Sigmoid colon (tissue), 3 donors: ENCODE measurements at regions not wholly inside any gene's neighbourhood (a gene's known extent, or its start where the extent isn't known, plus 50 kb on each side); places are given as distances from the start of the nearest gene placed in this dataset.

Experiments
- POLR2A ChIP-seq, 2 donors: fragments of 450-650 bp; IDR thresholded peaks; one replicate each; pipeline ENCODE4 v1.6.1; 2016; ENCODE audit warnings: antibody characterized with exemption in 2 of 2, mild to moderate bottlenecking in 2 of 2, moderate library complexity in 2 of 2
- TF ChIP-seq, protein P1 (sequence below), 4 experiments: fragments of 450-650 bp in 3 of 4; fragments of 200-600 bp in 1 of 4; IDR thresholded peaks; one replicate each; pipeline ENCODE4 v1.5.1; 2016 to 2019; ENCODE audit warnings: antibody characterized with exemption in 4 of 4, mild to moderate bottlenecking in 3 of 4, moderate library complexity in 2 of 4

DNA sequence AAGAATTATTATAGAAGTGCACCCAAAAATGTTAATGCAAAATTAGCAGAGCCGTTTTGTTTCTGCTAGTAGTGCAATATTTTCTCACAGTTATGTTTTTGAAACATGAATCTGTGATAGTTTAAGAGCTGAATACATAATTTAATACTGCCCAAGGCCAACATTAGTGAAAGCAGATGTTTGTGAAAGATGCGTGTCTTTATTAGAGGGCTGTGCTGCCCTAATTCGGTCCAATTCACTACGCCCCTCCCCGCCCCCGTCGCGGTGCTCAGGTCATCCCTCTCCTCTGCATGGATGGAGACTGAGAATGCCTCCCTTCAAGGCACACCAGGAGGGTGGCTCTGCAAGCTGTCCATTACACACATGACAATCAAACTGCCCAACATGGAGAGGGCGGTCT is 172.0 kb downstream of the TEX36 start:
- no peak for TF ChIP-seq POLR2A (IDR thresholded peaks at IDR 0.05)
- TF ChIP-seq, protein P1, sequence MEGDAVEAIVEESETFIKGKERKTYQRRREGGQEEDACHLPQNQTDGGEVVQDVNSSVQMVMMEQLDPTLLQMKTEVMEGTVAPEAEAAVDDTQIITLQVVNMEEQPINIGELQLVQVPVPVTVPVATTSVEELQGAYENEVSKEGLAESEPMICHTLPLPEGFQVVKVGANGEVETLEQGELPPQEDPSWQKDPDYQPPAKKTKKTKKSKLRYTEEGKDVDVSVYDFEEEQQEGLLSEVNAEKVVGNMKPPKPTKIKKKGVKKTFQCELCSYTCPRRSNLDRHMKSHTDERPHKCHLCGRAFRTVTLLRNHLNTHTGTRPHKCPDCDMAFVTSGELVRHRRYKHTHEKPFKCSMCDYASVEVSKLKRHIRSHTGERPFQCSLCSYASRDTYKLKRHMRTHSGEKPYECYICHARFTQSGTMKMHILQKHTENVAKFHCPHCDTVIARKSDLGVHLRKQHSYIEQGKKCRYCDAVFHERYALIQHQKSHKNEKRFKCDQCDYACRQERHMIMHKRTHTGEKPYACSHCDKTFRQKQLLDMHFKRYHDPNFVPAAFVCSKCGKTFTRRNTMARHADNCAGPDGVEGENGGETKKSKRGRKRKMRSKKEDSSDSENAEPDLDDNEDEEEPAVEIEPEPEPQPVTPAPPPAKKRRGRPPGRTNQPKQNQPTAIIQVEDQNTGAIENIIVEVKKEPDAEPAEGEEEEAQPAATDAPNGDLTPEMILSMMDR (IDR thresholded peaks at IDR 0.05): no peak
